Cardiac fibroblast (primary cell): ENCODE measurements at regions not wholly inside any gene's neighbourhood (a gene's known extent, or its start where the extent isn't known, plus 50 kb on each side); places are given as distances from the start of the nearest gene placed in this dataset.

ENCODE experiments used
- DNase-seq, 2 donors: peaks; one replicate each; pipeline versions ENCODE4 v3.0.0 to v3.0.0-alpha.2; 2010; ENCODE audit warnings: low read depth in 2 of 2
- H3K4me3 ChIP-seq, 2 donors: replicated peaks in 1 of 2; 1 replicate in 1 of 2; 2 replicates in 1 of 2; pipeline ENCODE4 v1.5.1; 2011; ENCODE audit warnings: low read depth in 2 of 2, low read length in 2 of 2, mild to moderate bottlenecking in 2 of 2, moderate library complexity in 1 of 2
- TF ChIP-seq, protein P1 (sequence below): IDR thresholded peaks from one replicate; pipeline ENCODE4 v1.5.1; 2011; ENCODE audit warnings: low read depth, mild to moderate bottlenecking, low read length, inconsistent platforms

DNA sequence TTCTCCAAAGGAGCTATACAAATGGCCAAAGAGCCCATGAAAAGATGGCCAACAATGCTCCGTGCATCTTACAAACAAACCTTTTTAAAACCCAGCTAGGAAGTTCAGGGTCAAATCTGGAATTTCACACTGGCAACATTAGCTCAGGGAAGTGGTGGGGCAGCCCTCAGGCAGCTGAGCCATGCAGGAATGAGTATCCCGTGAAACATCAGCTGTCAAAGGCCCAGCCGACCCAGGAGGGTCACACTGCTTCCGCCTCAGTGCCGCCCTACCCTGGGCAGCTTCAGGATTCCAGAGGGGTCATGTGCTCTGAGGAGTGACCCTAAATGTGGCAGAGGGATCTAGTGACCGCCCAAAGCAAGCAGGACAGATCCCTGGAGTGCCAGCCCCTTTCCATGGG lies 73.4 kb downstream of the LINC01488 start:
- no peak for DNase-seq
- no peak overlapping the region for H3K4me3 ChIP-seq
- TF ChIP-seq, protein P1, sequence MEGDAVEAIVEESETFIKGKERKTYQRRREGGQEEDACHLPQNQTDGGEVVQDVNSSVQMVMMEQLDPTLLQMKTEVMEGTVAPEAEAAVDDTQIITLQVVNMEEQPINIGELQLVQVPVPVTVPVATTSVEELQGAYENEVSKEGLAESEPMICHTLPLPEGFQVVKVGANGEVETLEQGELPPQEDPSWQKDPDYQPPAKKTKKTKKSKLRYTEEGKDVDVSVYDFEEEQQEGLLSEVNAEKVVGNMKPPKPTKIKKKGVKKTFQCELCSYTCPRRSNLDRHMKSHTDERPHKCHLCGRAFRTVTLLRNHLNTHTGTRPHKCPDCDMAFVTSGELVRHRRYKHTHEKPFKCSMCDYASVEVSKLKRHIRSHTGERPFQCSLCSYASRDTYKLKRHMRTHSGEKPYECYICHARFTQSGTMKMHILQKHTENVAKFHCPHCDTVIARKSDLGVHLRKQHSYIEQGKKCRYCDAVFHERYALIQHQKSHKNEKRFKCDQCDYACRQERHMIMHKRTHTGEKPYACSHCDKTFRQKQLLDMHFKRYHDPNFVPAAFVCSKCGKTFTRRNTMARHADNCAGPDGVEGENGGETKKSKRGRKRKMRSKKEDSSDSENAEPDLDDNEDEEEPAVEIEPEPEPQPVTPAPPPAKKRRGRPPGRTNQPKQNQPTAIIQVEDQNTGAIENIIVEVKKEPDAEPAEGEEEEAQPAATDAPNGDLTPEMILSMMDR, result no peak

DNA sequence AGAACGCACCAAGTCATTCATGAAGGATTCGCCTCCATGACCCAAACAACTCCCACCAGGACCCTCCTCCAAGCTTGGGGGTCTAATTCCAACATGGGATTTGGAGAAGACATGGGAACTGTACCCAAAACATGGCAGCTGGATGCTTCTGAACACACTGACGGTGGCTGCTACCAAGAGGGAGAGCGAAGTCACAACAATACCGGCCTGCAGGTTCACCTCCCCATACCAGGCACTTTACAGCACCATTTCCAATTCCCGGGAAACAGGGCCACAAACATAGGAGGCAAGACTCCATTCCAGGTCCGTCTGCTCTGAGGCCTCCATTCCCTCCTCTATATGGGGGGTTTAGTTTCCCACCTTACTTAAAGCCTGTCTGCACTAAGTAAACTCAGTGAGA lies 75.8 kb downstream of the LINC01488 start:
- H3K4me3 ChIP-seq, result no peak overlapping the region
- no peak for DNase-seq
- TF ChIP-seq, protein P1, result no peak

DNA sequence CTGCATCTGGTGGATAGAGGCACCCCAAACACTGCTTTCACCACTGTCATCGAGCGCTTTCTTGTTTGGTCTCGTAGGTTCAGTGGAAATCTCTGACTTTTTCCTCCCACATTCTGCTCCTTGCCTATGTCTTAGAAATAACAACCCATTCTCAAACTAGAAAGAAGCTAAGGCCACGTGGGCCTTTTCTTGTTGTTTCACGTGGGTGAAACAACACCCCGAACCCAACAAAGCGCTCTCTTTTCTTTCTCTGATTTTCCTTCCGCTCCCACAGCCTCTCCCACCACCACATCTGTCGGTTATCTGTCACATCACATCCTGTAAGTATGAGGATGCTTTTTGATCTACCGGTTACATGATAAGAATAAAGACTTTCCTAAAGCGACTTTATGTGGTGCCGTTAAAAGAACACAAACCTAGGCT lies 77.1 kb downstream of the LINC01488 start:
- H3K4me3 ChIP-seq, result no peak overlapping the region
- DNase-seq, result no peak
- TF ChIP-seq, protein P1, result no peak

DNA sequence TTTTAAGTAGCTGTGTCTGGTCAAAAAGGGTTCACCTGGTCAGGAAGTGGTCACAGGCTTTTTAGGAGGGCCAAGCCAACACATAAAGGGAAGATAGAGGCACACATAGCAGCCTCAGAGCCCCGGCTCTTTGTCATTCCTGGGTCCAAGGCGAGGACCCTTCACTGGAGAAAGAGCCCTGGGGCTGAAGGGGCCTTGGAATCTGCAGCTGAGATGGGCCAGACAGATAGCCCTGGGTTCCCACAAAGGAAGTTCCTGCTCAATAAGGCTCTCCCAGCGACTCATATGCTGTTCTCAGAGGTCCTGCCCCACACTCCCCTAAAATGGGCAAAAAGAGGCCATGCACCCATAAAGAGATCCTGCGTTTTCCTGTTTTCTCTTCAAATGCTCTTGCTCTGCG lies 77.7 kb downstream of the LINC01488 start:
- no peak overlapping the region for H3K4me3 ChIP-seq
- TF ChIP-seq, protein P1, result no peak
- DNase-seq, result no peak

DNA sequence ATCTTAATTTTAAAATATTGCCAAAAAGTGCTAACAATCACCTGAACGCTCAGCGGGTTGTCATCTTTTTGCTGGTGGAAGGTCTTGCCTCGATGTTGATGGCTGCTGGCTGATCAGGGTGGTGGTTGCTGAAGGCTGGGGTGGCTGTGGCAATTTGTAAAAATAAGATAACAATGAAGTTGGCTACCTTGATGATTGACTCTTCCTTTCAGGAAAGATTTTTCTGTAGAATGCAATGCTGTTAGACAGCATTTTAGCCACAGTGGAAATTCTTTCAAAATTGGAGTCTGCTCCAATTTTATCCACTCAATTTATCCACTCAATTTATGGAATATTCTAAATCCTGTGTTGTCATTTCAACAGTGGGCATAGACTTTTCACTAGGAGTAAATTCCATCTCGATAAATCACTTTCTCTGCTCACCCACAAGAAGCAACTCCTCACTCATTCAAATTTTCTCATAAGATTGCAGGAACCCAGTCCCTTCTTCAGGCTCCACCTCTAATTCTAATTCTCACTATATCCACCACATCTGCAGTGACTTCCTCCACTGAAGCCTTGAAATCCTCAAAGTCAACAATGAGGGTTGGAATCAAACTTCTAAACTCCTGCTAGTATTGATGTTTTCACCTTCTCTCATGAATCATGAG lies 78.8 kb downstream of the LINC01488 start:
- DNase-seq, result no peak
- H3K4me3 ChIP-seq, result no peak overlapping the region
- TF ChIP-seq, protein P1, result no peak

DNA sequence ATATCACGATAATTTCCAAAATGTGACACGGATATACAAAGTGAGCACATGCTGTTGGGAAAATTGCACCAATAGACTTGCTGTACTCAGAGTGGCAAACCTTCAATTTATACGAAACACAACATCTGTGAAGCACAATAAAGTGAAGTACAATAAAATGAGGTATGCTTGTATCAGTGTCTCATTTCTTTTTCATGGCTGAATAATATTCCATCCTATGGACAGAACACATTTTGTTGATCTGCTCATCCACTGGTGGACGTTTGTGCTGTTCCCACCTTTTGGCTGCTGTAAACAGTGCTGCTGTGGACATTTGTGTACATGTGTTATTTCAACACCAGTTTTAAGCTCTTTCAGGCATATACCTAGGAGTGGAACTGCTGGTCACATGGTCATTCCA lies 78.7 kb upstream of the CCND1 start:
- no peak overlapping the region for H3K4me3 ChIP-seq
- TF ChIP-seq, protein P1, result no peak
- DNase-seq, result no peak

DNA sequence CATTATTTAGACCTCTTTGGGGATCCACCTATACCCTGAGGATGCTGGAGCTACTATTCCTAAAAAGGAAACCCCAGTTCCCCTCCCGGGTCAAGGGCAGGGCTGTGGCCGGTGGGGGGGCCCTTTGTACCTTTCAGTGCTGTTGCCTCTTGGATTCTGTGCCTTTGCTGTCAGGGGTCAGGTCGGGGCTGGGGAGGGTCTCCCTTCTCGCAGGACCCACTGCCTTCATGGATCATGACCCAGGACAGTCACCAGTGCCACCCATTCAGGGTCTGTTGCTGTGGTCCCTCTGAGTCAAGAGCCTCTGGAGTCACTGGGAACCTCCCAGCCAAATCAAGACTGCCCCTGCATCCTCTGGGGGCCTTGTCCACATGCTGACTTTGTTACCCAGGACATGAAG lies 78.1 kb upstream of the CCND1 start:
- TF ChIP-seq, protein P1, result no peak
- no peak for DNase-seq

More for the DNA sequence above, 78.1 kb upstream of the CCND1 start:
- no peak overlapping the region for H3K4me3 ChIP-seq
